GM12878 (cell line): ENCODE measurements at regions not wholly inside any gene's neighbourhood (a gene's known extent, or its start where the extent isn't known, plus 50 kb on each side); places are given as distances from the start of the nearest gene placed in this dataset.

Experiments used
- BRCA1 ChIP-seq: IDR thresholded peaks from 2 replicates; pipeline ENCODE4 v1.6.1; 2011; ENCODE audit warnings: low read depth, low read length, improper control_type of control experiment
- EZH2 ChIP-seq: IDR thresholded peaks from 2 replicates; pipeline ENCODE4 v1.6.1; 2012; ENCODE audit warnings: low read depth, mild to moderate bottlenecking, control low read depth, inconsistent platforms, low read length, borderline replicate concordance; ENCODE audit not compliant: control insufficient read depth
- NRF1 ChIP-seq: conservative IDR thresholded peaks from 2 replicates; pipeline ENCODE4 v1.6.1; 2011; ENCODE audit warnings: mild to moderate bottlenecking, low read depth, low read length, improper control_type of control experiment
- POLR2A ChIP-seq: IDR thresholded peaks from 2 replicates; pipeline ENCODE4 v1.6.1; 2011; ENCODE audit warnings: low read depth, mild to moderate bottlenecking, low read length
- TF ChIP-seq, protein P1 (sequence below), 3 experiments: IDR thresholded peaks in 2 of 3; conservative IDR thresholded peaks in 1 of 3; 2 replicates each; pipeline ENCODE4 v1.5.1; 2011; ENCODE audit warnings: low read depth in 3 of 3, low read length in 3 of 3, mild to moderate bottlenecking in 3 of 3, control low read depth in 2 of 3, moderate library complexity in 2 of 3, inconsistent platforms in 1 of 3, mixed read lengths in 1 of 3; ENCODE audit not compliant: control insufficient read depth in 2 of 3, insufficient read depth in 1 of 3; ENCODE audit errors: extremely low read depth in 1 of 3
- TF ChIP-seq, protein P2 (sequence below): IDR thresholded peaks from 2 replicates; pipeline ENCODE4 v1.6.1; 2012; ENCODE audit warnings: low read depth, low read length, improper control_type of control experiment

DNA sequence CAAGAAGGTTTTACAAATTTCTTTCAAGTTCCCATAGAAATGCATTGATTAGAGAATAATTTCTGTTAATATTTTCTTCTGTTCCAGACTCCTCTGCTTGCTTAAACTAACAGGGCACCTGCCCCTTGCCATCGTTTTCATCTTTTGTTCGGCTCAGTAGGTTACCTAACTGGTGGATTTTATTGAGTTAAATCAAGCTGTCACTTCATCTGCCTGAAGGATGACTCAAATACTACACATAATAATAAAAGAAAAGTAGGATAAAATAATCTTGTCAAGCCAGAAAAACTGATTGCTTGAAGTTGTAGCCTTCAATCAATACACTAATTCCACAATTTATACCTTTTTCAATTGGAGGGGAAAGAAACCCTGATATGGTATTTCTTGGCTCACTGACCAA, 234.0 kb downstream of the NR4A2 start:
- TF ChIP-seq EZH2 (no peak), BRCA1 (no peak), POLR2A (no peak), NRF1 (no peak)
- TF ChIP-seq, protein P1, sequence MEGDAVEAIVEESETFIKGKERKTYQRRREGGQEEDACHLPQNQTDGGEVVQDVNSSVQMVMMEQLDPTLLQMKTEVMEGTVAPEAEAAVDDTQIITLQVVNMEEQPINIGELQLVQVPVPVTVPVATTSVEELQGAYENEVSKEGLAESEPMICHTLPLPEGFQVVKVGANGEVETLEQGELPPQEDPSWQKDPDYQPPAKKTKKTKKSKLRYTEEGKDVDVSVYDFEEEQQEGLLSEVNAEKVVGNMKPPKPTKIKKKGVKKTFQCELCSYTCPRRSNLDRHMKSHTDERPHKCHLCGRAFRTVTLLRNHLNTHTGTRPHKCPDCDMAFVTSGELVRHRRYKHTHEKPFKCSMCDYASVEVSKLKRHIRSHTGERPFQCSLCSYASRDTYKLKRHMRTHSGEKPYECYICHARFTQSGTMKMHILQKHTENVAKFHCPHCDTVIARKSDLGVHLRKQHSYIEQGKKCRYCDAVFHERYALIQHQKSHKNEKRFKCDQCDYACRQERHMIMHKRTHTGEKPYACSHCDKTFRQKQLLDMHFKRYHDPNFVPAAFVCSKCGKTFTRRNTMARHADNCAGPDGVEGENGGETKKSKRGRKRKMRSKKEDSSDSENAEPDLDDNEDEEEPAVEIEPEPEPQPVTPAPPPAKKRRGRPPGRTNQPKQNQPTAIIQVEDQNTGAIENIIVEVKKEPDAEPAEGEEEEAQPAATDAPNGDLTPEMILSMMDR (IDR thresholded peaks at IDR 0.05 in 2 of 3, conservative IDR thresholded peaks at IDR 0.05 in 1 of 3; ENCODE audit: control insufficient read depth in 2 of 3, extremely low read depth in 1 of 3, insufficient read depth in 1 of 3, low read depth in 3 of 3, low read length in 3 of 3) = no peak
- TF ChIP-seq, protein P2, sequence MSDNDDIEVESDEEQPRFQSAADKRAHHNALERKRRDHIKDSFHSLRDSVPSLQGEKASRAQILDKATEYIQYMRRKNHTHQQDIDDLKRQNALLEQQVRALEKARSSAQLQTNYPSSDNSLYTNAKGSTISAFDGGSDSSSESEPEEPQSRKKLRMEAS = no peak
